ENCODE measurements at regions not wholly inside any gene's neighbourhood (a gene's known extent, or its start where the extent isn't known, plus 50 kb on each side); places are given as distances from the start of the nearest gene placed in this dataset.

DNA sequence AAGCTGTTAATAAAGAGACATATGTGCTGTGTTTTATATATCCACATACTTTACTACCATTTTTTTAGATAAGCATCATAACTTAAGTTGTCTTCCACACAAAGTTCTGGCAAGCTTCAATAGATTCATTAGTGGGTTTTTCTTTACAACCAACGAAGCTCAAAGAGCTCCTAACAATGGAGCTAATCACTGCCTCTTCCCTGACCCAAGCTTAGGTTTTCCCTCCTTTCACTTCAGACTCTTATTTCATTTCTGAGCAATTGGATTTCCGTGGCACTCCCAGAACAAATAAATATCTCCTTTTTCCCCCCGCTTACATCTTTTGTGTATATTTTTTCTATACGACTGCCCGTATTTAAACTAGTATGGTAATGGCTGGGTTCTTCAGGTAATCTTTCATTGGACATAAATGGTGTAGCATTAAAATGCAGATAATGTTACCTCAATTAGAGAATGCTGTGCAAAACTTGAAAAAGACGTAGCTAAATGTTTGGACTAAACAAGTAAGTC lies 275.5 kb upstream of the TMEM161B start:
- DNase-seq (ENCODE audit: low read depth), result no peak

- DNase-seq (ENCODE audit: low read depth), result no peak
Measured at GRCh38 chr5:88542786-88543185, 274.1 kb upstream of the TMEM161B start.

- no peak for DNase-seq (ENCODE audit: low read depth)
Measured at GRCh38 chr5:88540471-88541115, 271.9 kb upstream of the TMEM161B start.

GRCh38 chr5:88539693-88540365 lies 271.2 kb upstream of the TMEM161B start:
- DNase-seq (ENCODE audit: low read depth), result no peak

- no peak for DNase-seq (ENCODE audit: low read depth)
Measured at GRCh38 chr5:88539026-88539425, 270.4 kb upstream of the TMEM161B start.

- DNase-seq (ENCODE audit: low read depth), result no peak
Measured at GRCh38 chr5:88536146-88536545, 267.5 kb upstream of the TMEM161B start.

- DNase-seq (ENCODE audit: low read depth), result no peak
Measured at GRCh38 chr5:88524941-88525340, 256.3 kb upstream of the TMEM161B start.

DNA sequence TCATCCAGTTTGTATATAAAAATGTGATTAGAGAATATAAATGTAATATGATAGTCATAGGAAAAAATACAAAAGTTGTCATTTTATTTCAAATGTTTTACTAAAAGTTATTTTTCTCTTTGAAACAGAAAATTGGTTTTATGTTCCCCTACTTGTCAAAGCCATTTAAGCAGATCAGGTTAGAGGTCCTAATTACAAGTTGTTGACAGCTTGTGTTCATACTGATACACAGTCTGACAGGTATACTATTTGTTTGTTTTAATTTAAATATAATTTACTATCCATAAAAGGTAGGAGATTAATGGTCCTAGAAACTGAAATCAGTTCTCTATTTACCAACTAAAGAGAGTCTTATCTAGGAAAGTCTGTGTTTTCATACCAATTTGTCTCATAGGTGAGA lies 250.4 kb upstream of the TMEM161B start:
- DNase-seq (ENCODE audit: low read depth), result no peak

DNA sequence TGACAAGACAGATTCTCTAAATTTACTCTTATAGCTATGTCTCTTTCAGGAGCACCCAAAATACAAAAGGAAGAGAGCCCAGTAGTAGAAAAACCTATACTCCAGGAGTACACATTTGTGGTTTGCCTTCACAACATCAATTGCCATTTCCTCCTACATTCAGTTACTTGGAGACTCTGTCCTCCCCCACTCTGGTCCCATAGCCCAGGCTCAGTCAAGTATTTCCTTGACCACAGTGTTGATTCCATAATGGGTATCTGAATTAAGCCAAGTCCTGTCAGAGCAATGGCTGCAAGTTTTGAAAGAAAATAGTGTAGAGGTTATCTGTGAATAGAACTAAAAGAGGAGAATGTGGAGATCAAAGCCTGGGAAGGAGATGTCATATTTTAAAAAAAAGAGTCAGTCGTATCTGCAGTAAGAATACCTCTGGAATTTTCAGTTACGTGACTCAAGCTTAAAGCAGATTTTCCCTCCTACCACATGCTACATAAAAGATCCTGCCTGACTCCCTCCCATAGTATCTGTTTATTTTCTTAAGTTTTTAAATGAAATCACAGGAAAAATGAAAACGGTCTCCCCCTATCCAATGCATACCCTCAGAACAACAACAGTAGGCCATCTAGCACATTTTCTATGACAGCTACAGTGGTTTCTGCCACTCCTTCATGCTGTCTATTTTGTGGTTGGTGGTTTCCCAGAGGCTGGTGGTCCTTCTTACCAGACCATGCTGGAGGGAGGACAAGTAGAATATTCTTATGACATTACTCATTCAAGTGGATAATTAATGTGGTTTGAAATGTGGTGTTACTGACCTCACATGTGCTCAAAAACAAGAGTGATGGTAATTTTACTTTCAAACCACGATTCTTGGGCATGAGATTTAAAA lies 249.7 kb upstream of the TMEM161B start:
- peak; percentile 2 for DNase-seq (ENCODE audit: low read depth)

- peak; percentile 2 for DNase-seq (ENCODE audit: low read depth)
Measured at GRCh38 chr5:88515881-88516819, 247.5 kb upstream of the TMEM161B start.

- DNase-seq (ENCODE audit: low read depth), result no peak
Measured at GRCh38 chr5:88515068-88515467, 246.4 kb upstream of the TMEM161B start.

DNA sequence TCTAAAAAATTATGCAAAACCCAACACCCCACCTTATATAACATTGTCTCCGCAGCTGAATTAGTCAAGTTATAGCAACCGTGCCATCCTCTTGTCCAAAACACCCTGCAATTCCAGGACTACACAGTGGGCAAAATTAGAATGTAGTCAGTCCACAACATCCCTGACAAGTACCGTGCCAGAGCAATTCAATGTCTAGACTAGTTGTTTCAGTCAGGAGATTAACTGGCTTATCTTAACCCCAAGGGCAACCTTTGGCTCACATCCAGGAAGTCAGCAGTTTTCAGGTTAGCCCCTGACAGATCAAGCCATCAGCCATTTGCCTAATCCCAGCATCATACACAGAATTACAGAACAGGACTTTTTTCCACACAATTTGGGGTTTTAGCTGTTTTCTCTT lies 240.8 kb upstream of the TMEM161B start:
- no peak for DNase-seq (ENCODE audit: low read depth)

DNA sequence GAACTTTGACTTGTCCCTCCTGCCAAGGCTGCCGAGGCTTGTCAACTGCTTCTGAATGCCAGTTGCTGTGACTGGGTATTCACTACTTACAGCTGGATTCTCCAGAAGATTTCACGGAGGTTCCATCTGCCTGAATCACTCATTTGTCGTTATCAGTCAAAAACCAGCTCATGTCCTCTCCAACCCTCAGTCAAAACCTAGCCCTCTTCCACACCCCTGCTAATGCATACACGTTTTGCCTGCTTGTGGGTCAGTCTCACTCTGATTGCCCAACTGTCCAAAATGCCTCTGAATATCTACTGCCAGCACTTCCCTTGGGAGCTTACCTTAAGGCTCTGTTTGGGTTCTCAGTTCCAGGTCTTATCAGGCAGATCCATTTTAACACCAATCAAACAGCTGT lies 238.6 kb upstream of the TMEM161B start:
- DNase-seq (ENCODE audit: low read depth), result no peak

- no peak for DNase-seq (ENCODE audit: low read depth)
Measured at GRCh38 chr5:88503406-88503805, 234.8 kb upstream of the TMEM161B start.

- DNase-seq (ENCODE audit: low read depth), result no peak
Measured at GRCh38 chr5:88503041-88503345, 234.3 kb upstream of the TMEM161B start.

- DNase-seq (ENCODE audit: low read depth), result no peak
Measured at GRCh38 chr5:88502179-88503040, 233.8 kb upstream of the TMEM161B start.

DNA sequence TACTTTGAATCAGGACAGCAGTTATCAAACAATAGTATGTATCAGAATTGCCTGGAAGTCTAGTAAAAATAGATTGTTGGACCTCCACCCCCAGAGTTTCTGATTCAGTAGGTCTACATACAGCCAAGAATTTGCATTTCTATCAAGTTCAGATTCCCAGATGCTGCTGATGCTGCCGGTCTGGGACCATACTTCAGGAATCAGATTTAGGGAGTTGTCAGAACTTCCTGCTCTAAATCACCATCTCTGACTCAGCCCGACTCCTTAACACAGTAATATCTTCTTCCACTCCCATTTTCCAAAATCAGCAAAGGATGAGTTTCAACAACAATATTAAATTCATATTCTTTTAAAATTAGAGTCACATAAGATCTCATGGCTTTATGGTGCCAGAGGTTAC lies 227.2 kb upstream of the TMEM161B start:
- no peak for DNase-seq (ENCODE audit: low read depth)

DNA sequence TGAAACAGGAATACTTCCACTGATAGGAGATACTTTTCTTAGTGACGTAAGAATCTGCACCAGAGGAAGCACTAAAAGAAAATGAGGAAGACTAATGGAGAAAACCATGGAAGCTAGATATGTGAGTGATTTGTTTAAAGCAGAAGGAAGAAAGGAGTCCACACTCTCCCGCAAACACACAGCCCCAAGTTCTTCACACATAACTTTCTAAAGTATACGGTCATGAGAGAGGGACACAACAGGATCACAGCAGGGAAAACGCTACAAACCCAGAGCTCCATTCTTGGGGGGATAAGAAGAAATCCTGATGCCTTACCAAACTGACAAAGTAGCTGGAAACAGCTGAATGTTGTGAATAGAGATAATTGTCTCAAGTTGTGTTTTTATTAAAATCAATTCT lies 222.2 kb upstream of the TMEM161B start:
- DNase-seq (ENCODE audit: low read depth), result no peak

DNA sequence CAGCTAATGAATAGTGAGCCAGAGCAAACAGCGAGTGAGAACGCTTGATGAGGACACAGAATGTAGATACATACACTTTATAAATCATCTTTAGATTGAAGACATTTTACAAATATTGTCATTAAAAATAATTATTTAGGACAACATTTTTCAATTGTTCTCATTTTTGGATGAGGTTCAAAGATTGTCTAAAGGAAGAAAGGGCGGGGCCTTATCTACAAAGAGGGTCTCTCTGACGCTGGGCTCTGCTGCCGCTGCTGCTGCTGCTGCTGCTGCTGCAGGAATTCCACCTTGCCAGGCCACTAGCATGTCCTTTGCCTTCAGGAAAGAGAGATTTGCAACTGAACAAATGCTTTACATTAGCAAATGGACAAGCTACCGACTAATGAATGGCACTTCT lies 220.7 kb upstream of the TMEM161B start:
- DNase-seq (ENCODE audit: low read depth), result no peak

GRCh38 chr5:88488561-88488960 lies 219.9 kb upstream of the TMEM161B start:
- no peak for DNase-seq (ENCODE audit: low read depth)

DNA sequence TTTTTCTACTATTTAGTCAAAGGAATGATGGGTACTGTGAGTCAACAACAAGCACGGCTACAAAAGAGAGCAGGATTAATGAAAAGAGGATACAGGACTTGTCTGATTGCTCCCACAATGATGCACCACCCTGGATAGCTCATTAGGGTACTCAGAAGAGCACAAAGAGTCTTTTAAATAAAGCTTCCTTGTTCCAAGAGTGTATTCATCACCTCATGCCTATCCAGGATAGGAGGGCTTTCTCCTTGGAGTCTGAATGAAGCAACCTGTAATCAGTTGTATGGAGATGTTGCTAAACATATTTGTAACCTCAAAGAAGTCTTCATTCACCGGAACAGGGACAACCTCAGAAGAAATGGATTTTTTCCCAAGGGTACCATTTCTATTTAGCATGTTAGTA lies 219.5 kb upstream of the TMEM161B start:
- no peak for DNase-seq (ENCODE audit: low read depth)

All from amniotic epithelial cell (primary cell).